ENCODE measurements at regions not wholly inside any gene's neighbourhood (a gene's known extent, or its start where the extent isn't known, plus 50 kb on each side); places are given as distances from the start of the nearest gene placed in this dataset.
A peak's percentile ranks its signal among the peaks of the same experiment; 100 is the strongest.

GRCh38 chr20:51093240-51093763 is 70.4 kb upstream of the KCNG1 start (continued):
- TF ChIP-seq AFF4 (CRISPR knock-in tag; IDR thresholded peaks at IDR 0.05): no peak
- TF ChIP-seq FOXP4 (CRISPR knock-in tag; IDR thresholded peaks at IDR 0.05; ENCODE audit: borderline replicate concordance): no peak
- TF ChIP-seq ZNF253 (CRISPR knock-in tag; conservative IDR thresholded peaks at IDR 0.05): no peak
- TF ChIP-seq SRSF7 (optimal IDR thresholded peaks at IDR 0.05; ENCODE audit: low read depth, low read length): no peak
- no peak for TF ChIP-seq U2AF2 (optimal IDR thresholded peaks at IDR 0.05; ENCODE audit: low read depth, low read length)
- TF ChIP-seq LARP7 (IDR thresholded peaks at IDR 0.05): no peak
- no peak for TF ChIP-seq ZNF133 (CRISPR knock-in tag; IDR thresholded peaks at IDR 0.05)
- no peak for TF ChIP-seq RNF219 (CRISPR knock-in tag; IDR thresholded peaks at IDR 0.05)
- no peak for TF ChIP-seq ZNF655 (CRISPR knock-in tag; IDR thresholded peaks at IDR 0.05)
- no peak for TF ChIP-seq E2F1 (CRISPR knock-in tag; IDR thresholded peaks at IDR 0.05)
- TF ChIP-seq SMAD3 (CRISPR knock-in tag; conservative IDR thresholded peaks at IDR 0.05): peak; percentile 88
- TF ChIP-seq NFE2 (IDR thresholded peaks at IDR 0.05; ENCODE audit: low read depth): no peak
- TF ChIP-seq BMI1 (IDR thresholded peaks at IDR 0.05; ENCODE audit: low read length): no peak
- no peak for TF ChIP-seq RBBP5 (IDR thresholded peaks at IDR 0.05; ENCODE audit: borderline replicate concordance, insufficient read depth, low read length, poor library complexity, severe bottlenecking)
- TF ChIP-seq SRF (CRISPR knock-in tag; IDR thresholded peaks at IDR 0.05): peak in 1 of 2 experiments; percentile 88; a peak in 2 of 4 replicates
- TF ChIP-seq ZNF384 (IDR thresholded peaks at IDR 0.05; ENCODE audit: low read depth, low read length): no peak
- TF ChIP-seq ATF7 (IDR thresholded peaks at IDR 0.05): no peak
- TF ChIP-seq ZFP36 (IDR thresholded peaks at IDR 0.05; ENCODE audit: low read depth, low read length, partially characterized antibody): no peak
- no peak for TF ChIP-seq MCM7 (IDR thresholded peaks at IDR 0.05)

Data from K562 (cell line).